DMS 273 (cell line): ENCODE measurements at regions not wholly inside any gene's neighbourhood (a gene's known extent, or its start where the extent isn't known, plus 50 kb on each side); places are given as distances from the start of the nearest gene placed in this dataset.
"Not testable (repeated sequence)": the region's sequence is repeated elsewhere in the genome, so short reads cannot be mapped to it uniquely, and the experiment has no call there.

Source experiments
- DNase-seq: peaks from one replicate; lab custom pipeline; 2025; ENCODE audit not compliant: unreplicated experiment; lab: John Stamatoyannopoulos, UW

DNA sequence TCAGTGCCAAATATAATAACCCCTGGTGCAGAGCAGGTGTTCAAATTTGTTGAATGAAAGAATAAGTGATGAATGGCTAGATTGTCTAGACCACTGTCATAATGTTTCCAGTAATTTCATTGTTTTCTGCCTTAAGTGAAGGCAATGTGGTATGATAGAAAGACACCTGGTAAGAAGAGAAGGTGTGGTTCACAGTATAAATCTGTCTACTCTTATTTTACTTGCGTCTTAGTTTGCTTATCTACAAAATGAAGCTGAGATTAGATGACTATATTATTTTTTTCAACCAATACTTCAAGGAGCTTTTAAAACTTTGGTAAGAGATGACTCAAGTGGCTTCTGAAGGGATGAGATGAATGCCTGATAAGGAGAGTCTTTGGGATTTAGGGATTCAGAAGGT, 788.4 kb downstream of the EPHA4 start:
- no peak for DNase-seq

GRCh38 chr2:220785178-220785577, 786.9 kb downstream of the EPHA4 start:
- DNase-seq, result no peak

DNA sequence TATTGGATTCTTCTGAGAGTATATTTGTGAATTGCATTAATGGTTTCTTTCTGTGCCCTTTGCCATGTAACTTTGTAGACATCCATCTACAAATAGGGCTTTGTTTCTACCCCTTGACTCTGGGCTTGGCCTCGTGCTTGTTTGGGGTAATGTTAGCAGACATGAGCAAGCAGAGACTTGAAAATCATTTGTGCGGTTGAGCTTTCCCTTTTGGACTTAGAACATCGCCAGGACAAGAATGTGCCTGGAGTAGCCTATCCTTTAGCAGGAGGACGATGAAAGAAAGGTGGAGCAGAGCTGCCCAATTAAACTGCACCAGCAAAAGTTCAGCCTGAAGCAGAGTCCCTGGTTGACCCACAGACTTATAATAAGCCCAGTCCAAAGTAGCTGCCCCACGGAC, 785.9 kb downstream of the EPHA4 start:
- DNase-seq, result no peak

GRCh38 chr2:220787251-220787650, 784.9 kb downstream of the EPHA4 start:
- no peak for DNase-seq

DNA sequence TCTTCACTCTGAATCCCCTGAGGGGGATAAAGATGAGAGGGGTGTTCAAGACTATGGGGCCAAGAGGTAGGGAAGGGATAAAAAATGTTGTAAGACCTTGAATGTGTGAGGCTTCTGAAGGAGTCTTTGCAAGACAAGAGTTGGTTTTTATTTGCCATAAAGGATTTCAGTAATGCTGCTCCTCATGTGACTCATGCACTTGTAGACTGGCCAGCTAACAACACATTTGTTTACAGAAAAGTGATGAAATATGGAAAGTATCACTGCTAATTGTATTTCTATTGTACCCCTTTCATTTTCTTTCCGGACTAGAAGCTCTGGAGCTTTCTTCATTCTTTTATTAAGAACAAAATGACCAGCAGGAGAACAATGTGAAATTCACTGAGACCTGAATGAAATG, 782.1 kb downstream of the EPHA4 start:
- DNase-seq, result no peak

GRCh38 chr2:220795705-220796104, 776.4 kb downstream of the EPHA4 start:
- DNase-seq, result no peak

DNA sequence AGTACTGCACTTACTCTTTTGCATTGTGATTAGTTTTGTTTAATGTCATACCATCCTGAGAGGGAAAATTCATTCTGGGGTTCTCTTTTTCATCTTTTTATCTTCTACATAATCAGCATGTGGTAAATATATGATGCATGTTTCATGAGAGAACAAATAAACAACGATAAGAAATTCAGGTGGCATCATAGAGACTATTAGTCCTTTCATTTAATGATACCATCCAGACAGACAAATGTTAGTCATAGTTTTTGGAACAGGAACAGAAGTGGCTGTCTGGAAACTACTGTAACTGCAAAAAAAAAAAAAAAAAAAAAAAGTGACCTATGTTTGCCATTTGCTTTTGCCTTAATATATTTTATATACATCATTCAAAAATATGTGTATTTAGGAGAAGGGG, 761.0 kb downstream of the EPHA4 start:
- no peak for DNase-seq

DNA sequence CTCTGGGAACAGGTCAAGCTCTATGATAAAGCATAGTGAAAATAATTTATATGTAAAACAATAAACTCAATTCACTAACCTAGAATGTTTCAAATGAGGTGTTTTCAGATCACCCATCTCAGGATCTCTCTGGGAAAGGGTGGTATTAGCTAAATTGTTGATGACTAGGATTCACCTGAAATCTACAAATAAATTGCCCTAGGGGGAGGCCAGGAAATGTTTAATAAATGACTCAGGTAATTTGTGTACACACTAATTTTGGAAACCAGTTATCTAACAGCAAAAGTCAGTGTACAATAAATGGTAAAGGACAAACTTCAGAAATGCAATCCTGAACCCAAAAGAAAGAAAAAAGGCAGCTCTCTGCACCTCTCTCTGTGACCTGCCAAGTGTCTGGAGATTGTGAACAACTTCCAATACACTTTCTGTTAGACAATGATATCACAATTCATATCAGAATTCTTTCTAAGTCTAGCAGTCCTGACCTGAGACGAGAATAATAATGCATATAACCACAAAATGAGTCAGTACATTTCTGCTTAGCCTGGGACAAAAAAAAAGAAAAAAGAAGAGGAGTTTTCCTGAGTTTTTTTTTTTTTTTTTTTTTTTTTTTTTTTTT, 760.0 kb downstream of the EPHA4 start:
- DNase-seq, result no peak

GRCh38 chr2:220814441-220814840, 757.7 kb downstream of the EPHA4 start:
- DNase-seq, result no peak

DNA sequence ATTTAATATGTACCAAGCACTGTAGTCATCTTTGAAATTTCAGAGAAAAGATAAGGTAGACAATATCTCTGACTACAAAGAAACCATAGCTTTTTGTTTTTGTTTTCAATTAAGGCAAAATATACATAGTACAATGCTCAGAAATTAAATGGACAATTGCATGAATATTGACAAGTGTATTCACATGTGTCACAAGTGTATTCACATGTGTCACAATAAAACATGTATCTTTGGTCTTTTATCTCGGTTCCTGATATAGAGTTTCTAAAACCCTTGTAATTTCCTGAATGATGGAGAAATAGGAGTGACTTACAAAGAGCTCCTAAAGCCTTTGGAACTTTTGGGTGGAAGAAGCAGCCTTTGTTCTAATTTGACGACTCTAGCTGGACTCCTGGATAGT, 756.4 kb downstream of the EPHA4 start:
- no peak for DNase-seq

DNA sequence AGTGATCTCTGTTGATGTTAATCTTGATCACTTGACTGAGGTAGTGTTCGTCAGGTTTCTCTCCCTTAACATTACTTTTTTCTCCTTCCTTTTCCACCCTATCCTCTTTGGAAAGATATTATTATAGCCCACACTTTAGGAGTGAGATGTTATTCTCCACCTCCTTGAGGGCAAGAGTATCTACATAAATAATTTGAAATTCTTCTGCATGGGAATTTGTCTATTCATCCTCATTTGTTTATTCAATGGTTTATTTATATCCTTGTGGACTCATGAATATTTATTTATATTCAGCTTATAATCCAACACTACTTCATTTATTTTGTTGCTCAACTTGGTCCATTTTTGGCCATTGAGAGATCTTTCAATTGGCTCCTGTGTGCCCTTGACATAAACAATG, 750.4 kb downstream of the EPHA4 start:
- no peak for DNase-seq

DNA sequence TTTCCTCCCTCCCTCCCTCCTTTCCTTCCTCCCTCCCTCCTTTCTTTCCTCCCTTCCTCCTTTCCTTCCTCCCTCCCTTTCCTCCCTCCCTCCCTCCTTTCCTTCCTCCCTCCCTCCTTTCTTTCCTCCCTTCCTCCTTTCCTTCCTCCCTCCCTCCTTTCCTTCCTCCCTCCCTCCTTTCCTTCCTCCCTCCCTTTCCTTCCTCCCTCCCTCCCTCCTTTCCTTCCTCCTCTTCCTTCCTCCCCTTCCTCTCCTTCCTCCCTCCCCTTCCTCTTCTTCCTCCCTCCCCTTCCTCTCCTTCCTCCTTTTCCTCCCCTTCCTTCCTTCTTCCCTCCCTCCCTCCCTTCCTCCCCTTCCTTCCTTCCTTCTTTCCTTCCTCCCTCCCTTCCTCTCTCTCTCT, 748.5 kb downstream of the EPHA4 start:
- not testable (repeated sequence) for DNase-seq

DNA sequence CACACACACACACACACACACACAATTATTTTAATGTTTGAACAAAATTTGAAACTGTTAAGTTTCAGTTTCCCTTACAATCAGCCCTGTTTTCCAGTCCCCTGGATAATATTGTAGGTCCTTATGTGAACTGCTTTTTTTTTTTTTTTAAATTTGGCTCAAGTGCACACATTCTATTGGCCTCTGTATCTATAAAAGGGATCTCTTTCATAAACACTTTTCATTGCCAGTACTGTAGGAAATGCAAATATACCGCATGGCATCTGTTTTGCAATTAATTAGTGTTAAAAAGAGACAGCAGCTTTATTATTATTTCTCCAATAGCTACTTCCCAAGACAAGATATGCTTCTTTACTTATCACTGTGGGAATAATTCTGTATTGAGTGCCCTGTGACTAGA, 738.7 kb downstream of the EPHA4 start:
- DNase-seq, result peak; percentile 36

GRCh38 chr2:220835583-220835982, 736.5 kb downstream of the EPHA4 start:
- no peak for DNase-seq

- DNase-seq, result no peak
Observed at GRCh38 chr2:220837226-220837625, 734.9 kb downstream of the EPHA4 start.

GRCh38 chr2:220842901-220843665, 729.0 kb downstream of the EPHA4 start:
- DNase-seq, result no peak

- DNase-seq, result no peak
Observed at GRCh38 chr2:220845766-220846273, 726.3 kb downstream of the EPHA4 start.

- peak; percentile 39 for DNase-seq
Observed at GRCh38 chr2:220847006-220847405, 725.1 kb downstream of the EPHA4 start.

GRCh38 chr2:220847589-220847988, 724.5 kb downstream of the EPHA4 start:
- DNase-seq, result peak; percentile 28

DNA sequence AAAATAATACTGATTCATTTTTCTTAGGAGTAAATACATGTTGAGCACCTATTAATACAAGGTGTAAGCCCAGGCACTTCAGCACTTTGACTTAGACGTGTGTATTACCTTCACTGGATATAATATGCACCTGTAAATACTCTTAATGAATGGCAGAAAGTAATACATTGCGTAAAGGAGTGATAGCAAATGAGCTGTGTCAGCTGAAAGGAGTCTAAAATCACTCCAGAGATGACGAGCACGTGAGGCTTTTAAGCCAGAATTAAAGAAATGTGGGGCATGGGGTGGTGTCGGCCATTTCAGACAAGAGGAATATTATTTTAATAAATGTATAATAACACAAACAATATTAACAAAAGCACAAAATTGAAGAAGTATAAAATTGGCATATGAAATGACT, 722.7 kb downstream of the EPHA4 start:
- no peak for DNase-seq

GRCh38 chr2:220850116-220850515, 722.0 kb downstream of the EPHA4 start:
- DNase-seq, result no peak

DNA sequence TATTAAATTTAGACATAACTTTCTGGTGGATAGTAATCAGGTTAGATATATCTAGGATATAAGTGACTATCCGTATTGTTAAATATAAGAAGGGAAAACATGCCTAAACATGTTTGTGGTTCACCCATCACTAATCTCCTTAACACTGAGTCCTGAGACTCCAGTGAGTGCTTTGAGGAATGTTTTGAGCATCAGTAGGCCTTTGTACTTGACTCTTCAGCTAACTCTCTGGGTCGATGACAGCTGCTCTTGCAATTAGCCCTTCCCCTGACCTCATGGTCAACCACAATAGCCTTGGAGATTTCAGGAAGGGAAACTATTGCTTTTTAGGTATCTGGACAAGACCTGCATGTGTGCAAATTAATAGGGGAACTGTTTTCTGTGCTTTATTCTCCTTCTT, 716.8 kb downstream of the EPHA4 start:
- DNase-seq, result no peak

DNA sequence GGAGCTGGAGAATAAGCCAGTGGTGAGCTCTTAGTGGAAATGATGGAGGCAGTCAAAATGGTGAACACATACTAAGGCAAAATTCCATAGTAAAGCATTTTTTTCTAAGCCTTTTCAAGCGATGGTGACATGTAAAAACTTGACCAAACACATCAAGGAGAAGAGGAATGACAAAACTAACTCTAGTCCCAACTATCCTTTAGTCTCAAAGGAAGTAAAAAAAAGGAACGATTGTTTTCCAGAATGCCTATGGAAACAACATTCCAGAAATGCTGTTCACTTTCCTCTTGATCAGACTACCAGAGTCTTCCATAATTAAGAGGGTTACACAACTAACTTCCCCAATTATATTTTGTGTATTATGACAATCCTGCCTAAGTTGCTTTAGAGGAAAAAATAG, 715.6 kb downstream of the EPHA4 start:
- no peak for DNase-seq
